ENCODE measurements at regions not wholly inside any gene's neighbourhood (a gene's known extent, or its start where the extent isn't known, plus 50 kb on each side); places are given as distances from the start of the nearest gene placed in this dataset.

DNA sequence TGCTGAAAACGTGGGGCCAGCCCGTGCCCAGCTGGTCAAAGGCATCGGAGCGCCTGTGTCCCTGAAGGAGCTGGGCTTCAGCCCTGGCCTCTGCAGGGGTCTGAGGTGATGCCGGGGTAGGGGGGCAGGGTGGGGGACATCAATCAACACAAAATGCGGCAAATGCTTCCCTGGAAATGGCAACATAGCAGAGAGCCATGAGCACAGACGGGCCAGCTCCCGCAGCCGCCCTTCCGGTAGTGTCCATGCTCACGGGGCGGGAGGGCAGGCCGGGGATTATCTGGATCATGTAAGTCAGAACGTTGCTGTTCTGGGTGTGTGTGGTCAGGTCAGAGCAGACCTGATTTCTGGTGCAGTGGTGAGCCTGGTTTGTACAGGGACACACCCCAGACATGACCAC lies 56.5 kb upstream of the TWIST2 start:
- TF ChIP-seq EZH2 (IDR thresholded peaks at IDR 0.05; ENCODE audit: insufficient read depth, poor library complexity, severe bottlenecking) = no peak
- no peak for TF ChIP-seq EZH2phosphoT487 (IDR thresholded peaks at IDR 0.05; ENCODE audit: insufficient read depth, low read depth)

All from GM23248 (cell line).